ENCODE measurements at regions not wholly inside any gene's neighbourhood (a gene's known extent, or its start where the extent isn't known, plus 50 kb on each side); places are given as distances from the start of the nearest gene placed in this dataset.

DNA sequence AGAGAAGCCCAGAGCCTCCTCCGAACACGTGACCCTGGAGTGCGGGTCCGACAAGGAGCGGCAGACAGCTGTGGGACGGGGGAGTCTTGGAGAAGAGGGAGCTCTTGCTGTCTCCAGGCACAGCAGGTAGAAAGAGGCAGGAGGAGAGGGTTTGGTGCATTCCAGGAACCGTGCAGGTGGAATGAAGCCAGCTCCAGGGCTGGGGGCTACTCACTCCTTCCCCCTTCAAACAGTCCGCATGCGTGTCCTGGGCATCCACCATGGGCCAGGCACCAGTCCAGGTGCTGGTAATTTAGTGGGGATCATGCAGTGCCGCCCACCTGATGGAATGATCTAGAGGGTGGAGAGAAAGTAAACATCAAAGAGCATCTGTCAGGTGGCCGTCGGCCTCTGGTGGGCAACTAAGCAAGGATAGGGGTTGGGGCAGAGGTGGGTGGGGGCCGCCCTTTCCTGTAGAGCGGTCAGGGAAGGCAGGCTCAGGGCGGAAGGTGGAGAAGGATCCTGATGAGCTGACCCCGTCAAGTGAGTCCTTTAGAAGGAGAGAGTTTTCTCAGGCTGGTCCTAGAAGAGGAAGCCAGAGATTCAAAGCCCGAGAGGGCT, 850.0 kb downstream of the TBC1D22A start:
- DNase-seq, result no peak

DNA sequence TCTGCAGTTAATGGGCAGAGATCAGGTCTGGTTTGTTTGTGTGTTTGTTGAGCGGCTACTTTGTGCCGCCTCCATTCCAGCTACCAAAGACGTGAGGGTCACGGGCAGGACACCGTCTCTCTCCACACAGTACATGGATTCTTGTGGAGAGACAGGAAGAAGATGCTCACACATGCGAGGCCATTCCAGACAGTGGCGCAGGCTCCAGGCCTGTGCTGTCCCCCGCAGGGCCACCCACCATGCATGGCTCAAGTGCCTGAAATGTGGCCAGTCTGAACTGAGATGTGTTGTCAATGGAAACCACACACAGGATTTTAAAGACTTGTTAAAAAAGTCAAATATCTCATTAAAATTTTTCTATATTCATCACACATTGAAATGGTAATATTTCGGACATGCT, 848.3 kb downstream of the TBC1D22A start:
- no peak for DNase-seq

DNA sequence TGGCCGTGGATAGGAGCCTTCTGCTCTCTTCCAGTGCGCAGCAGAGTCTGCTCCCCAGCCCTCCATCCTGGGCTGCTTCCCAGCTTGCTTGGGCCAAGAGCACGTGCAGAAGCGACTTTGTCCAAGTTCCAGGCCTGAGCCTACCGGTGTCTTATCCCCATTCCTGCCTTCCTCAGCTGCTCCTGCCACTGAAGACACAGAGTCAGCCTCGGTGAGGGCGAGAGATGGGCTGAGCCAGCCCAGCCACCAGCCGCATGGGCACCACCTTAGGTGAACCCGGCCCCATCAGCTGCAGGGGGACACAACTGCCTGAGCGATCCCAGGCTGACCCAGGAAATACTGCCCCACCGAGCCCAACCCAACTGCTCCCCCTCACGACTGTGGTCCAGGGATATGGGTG, 847.8 kb downstream of the TBC1D22A start:
- no peak for DNase-seq

DNA sequence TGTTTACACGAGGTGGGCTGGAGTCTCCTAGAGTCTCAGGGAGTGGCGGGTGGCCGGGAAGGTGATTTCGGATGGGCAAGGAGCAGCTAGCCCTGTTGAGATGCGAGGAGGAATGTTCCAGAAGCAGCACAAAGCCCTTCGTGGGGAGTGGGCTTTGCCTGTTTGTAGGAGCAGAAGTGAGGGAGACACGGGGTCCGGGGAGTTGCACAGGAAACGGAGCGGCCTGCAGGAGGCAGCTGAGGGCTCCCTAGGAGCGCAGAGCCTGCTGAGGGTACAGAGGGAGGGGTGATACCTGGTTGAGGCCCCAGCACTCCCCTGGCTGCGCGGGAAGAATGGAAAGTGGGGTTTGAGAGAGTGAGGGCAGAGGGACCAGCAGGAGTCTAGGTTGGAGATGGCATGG, 847.2 kb downstream of the TBC1D22A start:
- no peak for DNase-seq

DNA sequence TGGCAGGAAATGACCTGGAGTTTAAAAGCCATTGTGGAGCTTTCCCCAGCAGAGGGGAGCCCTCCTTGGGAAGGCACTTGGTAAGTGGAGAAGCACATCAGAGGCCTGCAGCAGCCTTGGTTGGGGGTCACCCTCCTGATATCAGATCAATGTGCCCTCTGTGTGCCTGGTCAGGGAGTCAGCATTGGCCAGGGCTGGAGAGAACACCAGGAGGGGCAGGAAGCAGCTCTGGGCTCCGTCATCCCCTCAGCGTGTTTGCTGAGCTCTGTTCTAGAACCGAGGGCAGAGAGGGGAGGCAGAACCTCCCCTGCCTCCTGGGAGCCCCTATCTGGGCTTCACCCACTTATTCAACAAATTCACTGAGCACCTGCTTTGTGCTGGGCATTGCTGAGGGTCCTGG, 846.0 kb downstream of the TBC1D22A start:
- DNase-seq, result no peak

DNA sequence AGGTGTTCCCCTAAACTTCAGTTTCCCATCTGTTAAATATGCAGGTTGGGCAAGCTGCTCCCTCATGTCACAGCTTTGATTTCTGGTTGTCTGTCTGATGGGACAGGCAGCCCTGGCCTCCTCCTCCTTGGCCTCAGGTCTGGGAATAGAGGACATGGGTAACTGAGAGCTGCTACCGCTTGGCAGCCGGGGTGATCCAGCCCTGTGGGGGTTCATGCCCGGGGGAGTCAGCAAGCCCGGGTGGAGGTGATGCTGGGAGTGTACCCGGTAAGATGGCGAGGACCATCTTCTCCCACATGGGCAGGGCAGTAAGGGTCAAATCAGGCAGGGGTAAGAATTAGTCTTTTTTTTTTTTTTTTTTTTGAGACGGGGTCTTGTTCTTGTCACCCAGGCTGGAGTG, 845.0 kb downstream of the TBC1D22A start:
- DNase-seq, result no peak

DNA sequence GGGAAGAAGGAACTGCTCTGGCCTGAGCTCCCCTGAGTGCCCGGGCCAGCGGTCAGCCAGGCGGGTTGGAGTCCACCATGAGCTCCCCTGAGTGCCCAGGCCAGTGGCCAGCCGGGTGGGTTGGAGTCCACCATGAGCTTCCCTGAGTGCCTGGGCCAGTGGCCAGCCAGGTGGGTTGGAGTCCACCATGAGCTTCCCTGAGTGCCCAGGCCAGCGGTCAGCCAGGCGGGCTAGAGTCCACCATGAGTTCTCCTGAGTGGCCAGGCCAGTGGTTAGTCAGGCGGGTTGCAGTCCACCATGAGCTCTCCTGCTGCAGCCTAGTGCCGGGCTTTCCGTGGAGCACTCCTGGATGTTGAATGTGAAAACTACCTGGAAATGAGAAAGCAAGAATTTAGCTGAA, 844.0 kb downstream of the TBC1D22A start:
- DNase-seq, result no peak

DNA sequence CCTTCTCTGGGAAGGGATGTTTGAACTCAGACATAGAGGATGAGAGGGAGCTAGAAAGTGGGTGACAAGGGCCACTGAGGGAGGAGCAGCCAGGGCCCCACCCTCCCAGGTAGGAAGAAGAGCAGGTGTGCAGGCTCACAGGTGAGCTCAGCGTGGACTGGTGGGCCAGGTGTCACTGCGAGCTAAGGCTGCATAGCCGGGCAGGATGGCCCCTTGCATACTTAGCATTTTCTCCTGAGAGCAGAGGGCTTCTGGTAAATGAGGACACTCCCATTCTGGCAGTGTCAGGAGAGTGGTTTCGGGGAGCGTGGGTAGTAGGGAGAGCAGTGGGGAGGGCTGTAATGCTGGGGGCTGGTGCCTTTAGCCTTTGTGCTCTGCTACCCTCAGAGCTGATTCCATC, 843.4 kb downstream of the TBC1D22A start:
- DNase-seq, result no peak

DNA sequence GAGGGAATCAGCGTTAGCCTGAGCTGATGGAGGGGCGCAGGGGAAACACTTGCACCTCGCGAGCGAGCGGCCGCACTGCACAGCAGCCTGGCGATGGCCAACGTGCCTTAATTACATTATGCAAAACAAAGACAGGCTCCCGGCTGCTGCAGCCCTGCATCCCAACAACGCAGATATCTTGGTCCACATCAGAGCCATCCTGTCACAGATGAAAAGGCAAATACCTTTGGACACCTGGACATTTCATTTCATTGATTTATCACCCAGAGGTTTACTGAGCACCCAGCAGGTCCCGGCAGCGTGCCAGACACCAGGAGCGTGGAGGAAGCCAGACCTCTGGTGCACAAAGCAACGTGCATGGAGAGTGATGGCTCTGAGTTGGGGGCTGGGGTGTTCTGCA, 843.0 kb downstream of the TBC1D22A start:
- DNase-seq, result no peak

DNA sequence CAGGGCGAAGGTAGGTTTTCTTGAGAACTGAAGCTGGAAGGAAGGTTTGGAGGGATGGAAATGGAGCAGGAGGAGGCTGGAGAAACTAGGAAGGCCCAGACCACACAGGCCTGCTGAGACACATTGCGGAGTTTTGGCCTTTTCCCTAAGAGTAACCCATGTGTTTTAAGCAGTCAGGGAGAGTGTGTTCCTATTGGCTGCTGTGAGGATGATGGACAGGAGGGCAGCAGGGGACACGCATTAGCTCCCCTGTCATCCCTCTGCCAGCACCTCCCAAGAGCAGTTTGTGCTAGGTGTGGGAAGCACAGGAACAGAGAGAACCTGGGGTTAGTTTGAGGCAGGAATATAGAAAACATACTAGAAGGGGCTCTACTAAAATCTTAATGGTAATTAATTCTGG, 842.1 kb downstream of the TBC1D22A start:
- no peak for DNase-seq

DNA sequence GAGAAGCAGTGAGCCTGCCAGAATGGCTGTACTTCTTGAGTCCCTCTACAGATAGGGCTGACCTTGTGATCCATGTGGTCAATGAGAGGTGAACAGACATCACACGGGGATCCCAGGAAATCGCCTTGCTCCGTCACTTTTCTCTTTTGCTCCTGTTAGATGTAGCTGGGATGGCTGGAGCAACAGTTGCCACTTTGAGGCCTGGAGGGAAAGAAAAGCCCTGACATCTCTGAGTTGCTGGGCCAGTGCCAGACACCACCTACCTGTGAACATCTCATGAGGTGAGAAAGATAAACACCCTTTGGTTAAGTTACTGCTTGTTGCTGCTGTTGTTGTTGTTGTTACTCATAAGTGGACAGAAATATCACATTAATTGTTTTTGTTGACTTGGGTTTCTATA, 840.3 kb downstream of the TBC1D22A start:
- DNase-seq, result no peak

DNA sequence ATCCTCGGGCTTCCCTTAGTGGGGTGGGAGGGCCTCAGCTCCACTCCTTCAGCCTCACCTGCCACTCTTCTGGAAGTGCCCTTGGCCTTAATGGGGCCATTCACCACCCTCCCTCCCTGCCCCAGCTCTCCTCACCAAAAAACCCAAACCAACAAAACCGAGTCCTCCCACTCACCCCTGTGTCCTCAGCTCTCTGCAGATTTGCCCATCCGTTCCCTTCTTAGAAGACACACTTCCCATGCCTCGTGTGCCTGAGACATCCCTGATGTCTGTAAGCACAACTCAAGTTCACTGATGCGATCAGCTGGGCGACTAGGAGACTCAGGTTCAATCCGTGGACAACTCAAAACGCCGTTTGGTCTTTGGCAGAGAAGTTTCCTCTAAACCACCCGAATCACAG, 839.2 kb downstream of the TBC1D22A start:
- DNase-seq, result no peak

DNA sequence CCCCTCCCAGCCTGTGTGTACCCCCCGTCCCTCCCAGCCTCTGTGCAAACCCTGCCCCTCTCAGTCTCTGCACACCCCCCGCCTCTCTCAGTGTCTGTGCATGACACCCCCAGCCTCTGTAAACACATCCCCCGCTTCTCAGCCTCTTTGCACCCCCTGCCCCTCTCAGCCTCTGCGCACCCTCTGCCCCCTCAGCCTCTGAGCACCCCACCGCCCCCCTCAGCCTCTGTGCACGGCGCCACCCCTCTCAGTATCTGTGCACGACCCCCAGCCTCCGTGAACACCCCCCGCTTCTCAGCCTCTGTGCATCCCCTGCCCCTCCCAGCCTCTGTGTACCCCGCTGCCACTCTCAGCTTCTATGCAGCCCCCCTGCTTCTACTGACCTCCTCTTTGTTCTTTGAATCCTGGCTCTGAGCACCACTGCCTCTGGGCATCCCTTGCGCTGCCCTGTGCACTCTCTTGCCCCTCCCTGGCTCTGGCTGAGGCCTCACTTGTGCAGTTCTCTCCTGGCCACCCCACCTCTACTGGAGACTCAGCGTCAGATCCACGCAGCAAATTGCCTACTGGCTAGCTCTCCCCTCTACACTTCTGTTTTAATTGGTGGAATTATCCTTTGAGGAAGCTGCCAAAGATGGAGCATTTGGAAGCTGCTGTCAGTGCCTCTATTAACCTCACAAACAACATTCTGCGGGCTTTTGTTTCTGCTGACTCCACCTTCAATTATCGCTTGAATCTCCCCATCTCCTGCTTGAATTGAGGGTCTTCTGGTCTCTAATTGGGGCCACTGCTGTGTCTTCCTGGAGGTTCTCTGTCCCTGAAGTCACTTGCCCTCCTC, 838.6 kb downstream of the TBC1D22A start:
- DNase-seq, result no peak

DNA sequence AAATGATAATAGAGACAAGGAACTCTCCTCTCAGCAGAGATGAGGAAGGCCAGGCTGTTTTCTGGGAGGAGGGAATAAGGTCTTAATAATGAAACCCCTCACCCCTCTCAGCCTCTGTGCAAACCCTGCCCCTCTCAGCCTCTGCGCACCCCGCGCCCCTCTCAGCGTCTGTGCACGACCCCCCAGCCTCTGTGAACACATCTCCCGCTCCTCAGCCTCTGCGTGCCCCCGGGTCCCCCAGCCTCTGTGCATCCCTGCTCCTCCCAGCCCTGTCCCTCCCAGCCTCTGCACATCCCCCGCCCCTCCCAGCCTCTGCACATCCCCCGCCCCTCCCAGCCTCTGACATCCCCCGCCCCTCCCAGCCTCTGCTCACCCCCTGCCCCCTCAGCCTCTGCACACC, 837.8 kb downstream of the TBC1D22A start:
- no peak for DNase-seq

DNA sequence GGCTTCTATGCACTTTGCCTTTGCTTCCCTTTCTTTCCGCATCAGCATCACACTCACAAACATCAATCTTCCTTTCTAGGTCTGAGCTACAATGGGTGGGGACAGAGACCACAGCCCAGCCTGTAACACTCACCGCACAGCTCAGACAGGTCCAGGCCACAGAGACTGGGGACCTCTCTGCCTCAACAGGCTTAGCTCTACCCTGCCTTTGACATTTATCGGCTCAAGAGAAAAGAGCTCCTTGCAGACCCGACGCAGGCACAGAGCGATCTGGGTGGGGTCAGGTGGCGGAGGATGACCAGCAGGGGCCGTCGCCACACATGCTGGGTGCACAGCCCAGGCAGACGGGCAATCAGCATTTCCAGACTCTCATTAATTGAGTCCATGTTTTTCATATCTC, 837.3 kb downstream of the TBC1D22A start:
- DNase-seq, result no peak

DNA sequence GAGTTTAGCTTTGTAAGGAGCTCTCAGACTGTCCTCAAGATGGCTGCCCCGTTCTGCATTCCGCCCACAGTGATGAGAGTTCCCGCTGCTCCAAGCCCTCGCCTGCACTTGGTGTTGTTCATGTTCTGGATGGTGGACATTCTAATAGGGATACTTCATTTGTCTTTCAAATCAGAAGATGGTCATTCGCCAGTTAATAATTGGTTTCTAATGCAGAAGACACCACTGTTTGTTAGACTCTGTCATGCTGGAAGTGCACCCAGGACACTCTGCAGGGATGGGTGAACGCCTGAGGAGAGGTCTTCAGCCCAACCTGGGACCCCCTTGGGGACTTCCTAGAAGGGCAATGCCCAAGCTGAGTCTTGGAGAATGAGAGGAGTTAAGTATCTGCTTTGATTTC, 836.4 kb downstream of the TBC1D22A start:
- DNase-seq, result no peak

DNA sequence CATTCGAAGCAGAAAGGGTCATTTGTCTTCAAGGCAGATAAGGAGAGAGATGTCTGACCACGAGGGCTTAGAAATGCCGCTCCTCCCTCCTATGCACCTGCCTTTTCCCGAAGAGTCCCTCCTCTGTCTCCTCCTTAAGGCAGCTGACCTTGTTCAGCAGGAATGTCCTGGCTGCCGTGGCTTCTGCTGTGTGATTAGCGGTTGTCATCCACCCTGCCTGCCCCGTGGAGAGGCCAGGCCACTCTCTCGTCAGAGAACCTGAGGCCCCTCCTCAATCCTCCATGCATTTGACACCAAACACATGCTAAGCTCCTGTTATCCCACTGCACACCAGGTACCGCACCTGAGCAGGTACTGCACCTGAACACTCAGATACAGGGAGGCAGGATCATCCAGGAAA, 834.6 kb downstream of the TBC1D22A start:
- no peak for DNase-seq

DNA sequence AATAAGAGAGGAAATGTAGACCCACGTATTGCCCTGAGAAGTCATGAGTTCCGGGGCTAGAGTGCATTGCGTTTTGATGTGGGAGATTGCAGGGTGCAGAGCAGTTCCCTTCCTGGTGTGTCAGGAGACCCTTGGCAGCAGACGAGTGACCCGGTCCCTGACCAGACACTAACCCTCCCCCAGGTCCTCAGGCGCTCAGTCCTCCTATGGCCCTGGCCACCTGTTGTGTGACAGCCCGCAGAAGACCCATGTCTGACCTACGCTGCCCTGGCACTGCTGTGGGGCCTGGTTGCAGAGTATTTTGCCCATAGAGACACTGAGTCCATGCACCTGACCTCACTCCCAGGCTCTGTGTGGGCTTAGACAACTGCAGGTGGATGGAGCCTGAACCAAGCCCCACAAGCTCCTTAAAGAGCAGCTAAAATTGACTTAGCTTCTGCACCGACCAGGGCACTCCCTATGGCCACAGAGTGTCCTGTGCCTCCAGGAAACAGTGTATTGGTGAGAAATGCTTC, 833.8 kb downstream of the TBC1D22A start:
- no peak for DNase-seq

DNA sequence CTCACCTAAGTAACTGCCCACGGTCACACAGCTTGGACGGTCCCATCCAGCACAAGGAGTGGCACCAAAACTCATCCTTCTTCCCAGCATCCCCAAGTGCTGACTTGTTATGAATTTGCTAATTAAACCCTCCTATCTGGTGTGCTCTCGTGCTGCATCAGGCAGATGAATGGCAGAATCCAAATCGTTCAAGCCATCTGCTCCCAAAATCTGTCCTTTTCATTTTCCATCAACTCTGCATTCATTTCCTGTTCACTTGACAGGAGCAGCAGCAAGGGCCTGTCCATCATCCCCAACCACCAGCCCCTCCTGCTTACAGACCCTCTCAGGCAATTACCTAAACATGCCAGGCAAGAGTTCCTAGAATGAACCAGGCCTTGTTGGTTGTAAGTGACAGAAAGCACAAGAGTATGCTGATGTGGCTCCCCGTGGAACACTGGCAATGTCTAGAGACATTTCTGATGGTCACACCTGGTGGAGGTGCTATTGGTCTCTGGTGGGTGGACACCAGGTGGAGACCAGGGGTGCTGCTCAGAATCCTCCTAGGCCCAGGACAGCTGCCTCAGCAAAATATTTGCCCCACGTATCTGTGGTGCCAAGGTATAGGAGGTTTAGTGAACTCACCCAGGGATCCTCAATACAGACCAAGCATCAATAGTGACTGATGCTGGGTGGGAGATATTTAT, 832.5 kb downstream of the TBC1D22A start:
- no peak for DNase-seq

DNA sequence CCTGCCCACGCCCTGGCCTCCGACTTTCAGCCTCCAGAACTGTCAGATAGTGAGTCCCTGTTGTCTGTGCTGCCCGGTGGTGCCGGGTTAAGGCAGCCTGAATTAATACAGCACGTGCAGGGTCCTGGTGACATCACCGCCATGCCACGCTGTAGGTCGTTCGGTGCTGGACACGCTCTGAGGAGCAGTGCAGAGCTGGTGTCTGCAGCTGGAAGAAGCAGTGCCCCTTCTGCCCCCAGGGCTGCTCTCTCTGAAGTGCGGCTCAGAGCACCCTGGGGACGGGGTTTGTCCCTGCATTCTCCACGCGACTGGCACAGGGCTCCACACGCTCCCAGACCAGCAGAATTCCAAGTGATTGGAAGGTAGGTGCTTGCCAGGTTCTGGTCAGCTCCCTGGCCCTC, 831.5 kb downstream of the TBC1D22A start:
- DNase-seq, result no peak

DNA sequence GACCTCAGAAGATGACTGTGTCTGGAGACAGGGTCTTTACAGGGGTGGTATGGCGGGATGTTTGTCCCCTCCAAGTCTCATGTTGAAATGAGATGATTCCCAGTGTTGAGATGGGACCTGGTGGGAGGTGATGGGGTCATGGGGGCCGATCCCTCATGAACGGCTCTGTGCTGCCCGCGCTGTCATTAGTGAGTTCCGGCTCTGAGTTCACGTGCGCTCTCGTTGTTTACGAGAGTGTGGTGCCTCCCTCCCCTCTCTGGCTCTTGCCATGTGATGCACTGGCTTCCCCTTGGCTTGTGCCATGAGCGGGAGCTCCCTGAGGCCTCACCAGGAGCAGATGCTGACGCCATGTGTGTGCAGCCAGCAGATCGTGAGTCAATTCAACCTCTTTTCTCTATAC, 830.8 kb downstream of the TBC1D22A start:
- DNase-seq, result no peak

DNA sequence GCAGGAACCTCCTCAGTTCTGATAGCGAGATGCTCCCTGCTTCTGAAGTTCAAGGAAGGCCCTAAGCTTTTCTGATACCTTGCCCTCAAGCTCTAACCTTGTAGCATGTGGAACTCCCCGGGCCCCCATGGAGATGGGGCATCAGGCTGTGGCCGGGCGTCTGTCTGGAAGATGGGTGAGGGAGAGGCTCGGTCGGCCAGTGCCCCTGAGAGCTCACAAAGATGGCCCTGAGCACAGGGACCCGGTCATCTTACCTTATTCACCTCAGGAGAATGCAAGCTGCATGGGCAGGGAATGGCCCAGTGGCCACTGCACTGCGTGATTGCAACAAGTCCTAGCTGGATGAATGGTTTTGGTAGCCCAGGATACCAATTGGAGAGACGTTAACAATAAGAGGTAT, 830.3 kb downstream of the TBC1D22A start:
- no peak for DNase-seq

DNA sequence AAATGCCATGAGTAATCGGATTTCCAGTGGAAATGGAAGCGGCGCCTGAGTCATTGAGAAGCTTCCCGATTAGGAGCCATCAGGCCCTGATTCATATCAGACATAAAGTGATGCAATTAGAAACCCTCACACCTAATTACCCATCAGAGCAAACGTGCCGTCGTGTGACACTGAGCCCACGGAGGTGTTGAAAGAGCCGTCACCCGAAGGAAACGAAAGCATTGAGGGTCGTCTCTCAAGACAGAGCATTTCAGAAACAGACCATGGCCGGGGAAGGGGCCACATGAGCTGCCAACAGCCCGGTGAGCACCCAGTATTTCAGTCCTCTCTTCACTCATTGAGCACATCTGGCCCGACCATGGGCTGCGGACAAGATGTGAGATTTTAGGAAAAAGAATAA, 829.3 kb downstream of the TBC1D22A start:
- no peak for DNase-seq

DNA sequence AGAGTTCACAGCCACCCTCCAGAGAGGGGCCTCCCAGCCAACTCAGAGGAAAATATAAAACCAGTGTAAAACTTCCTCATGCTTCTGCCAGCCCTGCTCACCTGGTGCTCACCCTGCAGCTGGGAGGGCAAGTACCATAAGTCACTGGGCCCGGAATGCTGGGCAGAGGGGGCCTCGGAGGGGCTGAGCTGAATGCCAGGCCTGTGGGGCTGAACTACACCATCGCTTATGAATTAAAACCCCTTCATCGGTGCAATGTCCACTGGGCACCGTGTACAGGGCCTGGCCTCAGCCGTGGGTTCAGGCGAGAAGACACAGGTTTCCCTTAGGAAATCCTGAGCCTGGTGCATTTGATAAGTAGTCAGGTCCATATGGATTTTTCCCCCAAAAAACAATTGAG, 828.6 kb downstream of the TBC1D22A start:
- no peak for DNase-seq
